D341Med (cell line): ENCODE measurements at regions not wholly inside any gene's neighbourhood (a gene's known extent, or its start where the extent isn't known, plus 50 kb on each side); places are given as distances from the start of the nearest gene placed in this dataset.

Experiments used
- DNase-seq: peaks from one replicate; pipeline ENCODE4 v3.0.0; 2012; ENCODE audit warnings: low spot score

GRCh38 chr1:239682046-239682445, 295.7 kb downstream of the CHRM3 start:
- DNase-seq, result no peak

GRCh38 chr1:239682960-239683359, 296.6 kb downstream of the CHRM3 start:
- DNase-seq, result no peak

GRCh38 chr1:239686386-239686785, 300.0 kb downstream of the CHRM3 start:
- DNase-seq, result no peak

GRCh38 chr1:239696317-239696716, 309.9 kb downstream of the CHRM3 start:
- DNase-seq, result no peak

GRCh38 chr1:239700667-239701066, 314.3 kb downstream of the CHRM3 start:
- DNase-seq, result no peak

- no peak for DNase-seq
Measured at GRCh38 chr1:239703075-239703474, 316.7 kb downstream of the CHRM3 start.

- no peak for DNase-seq
Measured at GRCh38 chr1:239706245-239706892, 320.0 kb downstream of the CHRM3 start.

GRCh38 chr1:239707615-239708014, 321.2 kb downstream of the CHRM3 start:
- no peak for DNase-seq

GRCh38 chr1:239708622-239709021, 322.3 kb downstream of the CHRM3 start:
- no peak for DNase-seq

GRCh38 chr1:239711768-239712167, 325.4 kb downstream of the CHRM3 start:
- DNase-seq, result no peak

GRCh38 chr1:239717097-239717917, 330.9 kb downstream of the CHRM3 start:
- DNase-seq, result no peak

- DNase-seq, result no peak
Measured at GRCh38 chr1:239717918-239718184, 331.5 kb downstream of the CHRM3 start.

- no peak for DNase-seq
Measured at GRCh38 chr1:239718571-239718970, 332.2 kb downstream of the CHRM3 start.

- no peak for DNase-seq
Measured at GRCh38 chr1:239718997-239719628, 332.7 kb downstream of the CHRM3 start.

GRCh38 chr1:239719642-239720258, 333.4 kb downstream of the CHRM3 start:
- no peak for DNase-seq

GRCh38 chr1:239722035-239722434, 335.7 kb downstream of the CHRM3 start:
- DNase-seq, result no peak

- no peak for DNase-seq
Measured at GRCh38 chr1:239723776-239724367, 337.5 kb downstream of the CHRM3 start.

GRCh38 chr1:239725371-239725770, 339.0 kb downstream of the CHRM3 start:
- no peak for DNase-seq

- no peak for DNase-seq
Measured at GRCh38 chr1:239725933-239726332, 339.6 kb downstream of the CHRM3 start.

- no peak for DNase-seq
Measured at GRCh38 chr1:239730378-239730777, 344.0 kb downstream of the CHRM3 start.

- no peak for DNase-seq
Measured at GRCh38 chr1:239731082-239731748, 344.8 kb downstream of the CHRM3 start.

GRCh38 chr1:239732770-239733169, 346.4 kb downstream of the CHRM3 start:
- DNase-seq, result no peak
